Neuronal stem cell (in vitro differentiated cells): ENCODE measurements at regions not wholly inside any gene's neighbourhood (a gene's known extent, or its start where the extent isn't known, plus 50 kb on each side); places are given as distances from the start of the nearest gene placed in this dataset.

Experiments
- DNase-seq: peaks from one replicate; pipeline ENCODE4 v3.0.0-alpha.2; 2013; ENCODE audit warnings: low spot score
- H2AFZ ChIP-seq: one replicate; pipeline ENCODE4 v1.6.1; 2013; ENCODE audit warnings: mild to moderate bottlenecking, low read length, inconsistent platforms
- H2AK5ac ChIP-seq: 2 replicates; pipeline ENCODE4 v1.6.1; 2013; ENCODE audit warnings: low read depth, mild to moderate bottlenecking, inconsistent platforms, low read length, moderate library complexity, mixed read lengths
- H2BK120ac ChIP-seq: 2 replicates; pipeline ENCODE4 v1.6.1; 2013; ENCODE audit warnings: low read depth, mild to moderate bottlenecking, inconsistent platforms, low read length, moderate library complexity, mixed read lengths
- H2BK12ac ChIP-seq: one replicate; pipeline ENCODE4 v1.6.1; 2013; ENCODE audit warnings: low read length, inconsistent platforms
- H2BK15ac ChIP-seq: 2 replicates; pipeline ENCODE4 v1.6.1; 2013; ENCODE audit warnings: mild to moderate bottlenecking, low read length, inconsistent platforms, mixed read lengths
- H2BK5ac ChIP-seq: one replicate; pipeline ENCODE4 v1.6.1; 2013; ENCODE audit warnings: inconsistent platforms, mild to moderate bottlenecking, low read length, moderate library complexity
- H3K14ac ChIP-seq: one replicate; pipeline ENCODE4 v1.6.1; 2013; ENCODE audit warnings: low read length, inconsistent platforms
- H3K18ac ChIP-seq: 2 replicates; pipeline ENCODE4 v1.6.1; 2013; ENCODE audit warnings: low read length, inconsistent platforms
- H3K23ac ChIP-seq: 2 replicates; pipeline ENCODE4 v1.6.1; 2013; ENCODE audit warnings: low read depth, mild to moderate bottlenecking, mixed read lengths, low read length, inconsistent platforms; ENCODE audit not compliant: poor library complexity
- H3K27ac ChIP-seq: replicated peaks from 3 replicates; pipeline ENCODE4 v1.5.1; 2013; ENCODE audit warnings: low read length, inconsistent platforms
- H3K27me3 ChIP-seq, 3 experiments: 2 replicates each; pipeline ENCODE4 v1.6.1; 2013; ENCODE audit warnings: low read length in 3 of 3, mild to moderate bottlenecking in 2 of 3, inconsistent platforms in 1 of 3, low read depth in 1 of 3, mixed read lengths in 1 of 3, moderate library complexity in 1 of 3; ENCODE audit not compliant: control insufficient read depth in 3 of 3, insufficient read depth in 3 of 3
- H3K36me3 ChIP-seq, 2 donors: replicated peaks in 1 of 2; 2 replicates each; pipeline ENCODE4 v1.6.1; 2013; ENCODE audit warnings: low read length in 2 of 2; ENCODE audit not compliant: control insufficient read depth in 2 of 2, insufficient read depth in 2 of 2
- H3K4ac ChIP-seq: 2 replicates; pipeline ENCODE4 v1.6.1; 2013; ENCODE audit warnings: inconsistent platforms, mild to moderate bottlenecking, low read length, moderate library complexity
- H3K4me1 ChIP-seq, 2 donors: 1 replicate in 1 of 2; 2 replicates in 1 of 2; pipeline ENCODE4 v1.6.1; 2013; ENCODE audit warnings: low read length in 2 of 2, low read depth in 1 of 2; ENCODE audit not compliant: control insufficient read depth in 2 of 2, insufficient read depth in 1 of 2
- H3K4me2 ChIP-seq: one replicate; pipeline ENCODE4 v1.6.1; 2013; ENCODE audit warnings: mild to moderate bottlenecking, low read length, inconsistent platforms; ENCODE audit not compliant: insufficient read depth, poor library complexity, severe bottlenecking
- H3K4me3 ChIP-seq, 2 donors: 2 replicates each; pipeline ENCODE4 v1.5.1; 2013; ENCODE audit warnings: low read length in 2 of 2, mild to moderate bottlenecking in 2 of 2, inconsistent platforms in 1 of 2, moderate library complexity in 1 of 2
- H3K79me1 ChIP-seq: one replicate; pipeline ENCODE4 v1.6.1; 2013; ENCODE audit warnings: low read depth, mild to moderate bottlenecking, inconsistent platforms, low read length, moderate library complexity
- H3K9ac ChIP-seq: one replicate; pipeline ENCODE4 v1.6.1; 2013; ENCODE audit warnings: mild to moderate bottlenecking, low read depth, low read length, inconsistent platforms; ENCODE audit not compliant: poor library complexity
- H3K9me3 ChIP-seq, 2 donors: replicated peaks in 1 of 2; 2 replicates each; pipeline versions ENCODE3 to v1.6.1; 2013; ENCODE audit warnings: low read length in 2 of 2, mild to moderate bottlenecking in 2 of 2, inconsistent platforms in 1 of 2, low read depth in 1 of 2, mixed read lengths in 1 of 2, moderate library complexity in 1 of 2; ENCODE audit not compliant: control insufficient read depth in 2 of 2, insufficient read depth in 1 of 2
- H4K8ac ChIP-seq: one replicate; pipeline ENCODE4 v1.6.1; 2013; ENCODE audit warnings: low read depth, mild to moderate bottlenecking, inconsistent platforms, low read length, moderate library complexity
- H4K91ac ChIP-seq: one replicate; pipeline ENCODE4 v1.6.1; 2013; ENCODE audit warnings: low read length, low read depth, mild to moderate bottlenecking, inconsistent platforms; ENCODE audit not compliant: poor library complexity
- WGBS, 2 donors: extraction: QIAGEN DNeasy Blood & Tissue Kit; methylation state at CpG; one replicate each; pipeline ENCODE4 v1.1.7; 2013; ENCODE audit warnings: missing lambda C conversion rate in 2 of 2, mixed read lengths in 1 of 2; ENCODE audit not compliant: insufficient read length in 2 of 2, insufficient replicate concordance in 1 of 2; ENCODE audit errors: extremely low coverage in 2 of 2; 5-methylcytosine and 5-hydroxymethylcytosine counted together

- no CpG with 5 or more reads among the region's 1 CpG for WGBS, 2 donors
Measured at GRCh38 chr4:173943547-173943946, 339.9 kb downstream of the FBXO8 start.

DNA sequence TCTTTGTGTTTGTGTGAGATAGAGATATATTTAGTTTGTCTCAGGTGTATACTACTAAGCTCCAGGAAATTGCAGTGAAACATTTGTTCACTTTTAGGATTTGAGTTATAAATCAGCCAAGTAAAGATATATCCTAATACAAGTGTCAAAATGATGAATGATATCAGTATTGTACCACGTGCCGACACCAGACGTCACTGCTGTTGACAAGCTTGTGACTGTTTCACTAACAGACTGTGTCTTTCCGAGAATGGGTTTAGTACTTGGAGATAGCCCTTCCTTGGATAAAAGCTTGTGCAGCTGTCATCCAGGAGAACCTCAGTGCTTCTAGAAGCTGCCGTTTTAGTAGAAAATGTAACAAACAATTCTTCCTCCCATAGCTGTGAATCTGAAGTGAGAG is 343.3 kb downstream of the FBXO8 start:
- Histone ChIP-seq H3K23ac (no peak overlapping the region), H3K14ac (no peak overlapping the region), H3K4me3 (no peak overlapping the region), H3K4me2 (no peak overlapping the region), H2BK12ac (no peak overlapping the region), H2BK5ac (no peak overlapping the region), H3K4ac (no peak overlapping the region), H3K79me1 (no peaks in the 10 kb centered on the region), H4K91ac (no peak overlapping the region), H3K9ac (no peak overlapping the region), H2AK5ac (no peak overlapping the region), H2BK120ac (no peak overlapping the region), H3K27ac (no peak overlapping the region), H3K9me3 (no peaks in the 10 kb centered on the region), H3K4me1 (peaks cover 0 to 7% of the 10 kb centered on the region in 2 donors), H3K18ac (no peak overlapping the region), H3K36me3 (no peaks in the 10 kb centered on the region), H3K27me3 (no peaks in the 10 kb centered on the region), H2AFZ (no peak overlapping the region), H2BK15ac (no peak overlapping the region), H4K8ac (no peak overlapping the region)
- no peak for DNase-seq
- WGBS, 2 donors = no CpG with 5 or more reads among the region's 5 CpGs

More at GRCh38 chr4:173943547-173943946, 339.9 kb downstream of the FBXO8 start:
- Histone ChIP-seq H2BK15ac (no peak overlapping the region), H3K23ac (no peak overlapping the region), H4K8ac (no peak overlapping the region), H3K79me1 (no peaks in the 10 kb centered on the region), H2AFZ (no peak overlapping the region), H2BK12ac (no peak overlapping the region), H2BK5ac (no peak overlapping the region), H3K27ac (no peak overlapping the region), H2BK120ac (no peak overlapping the region), H2AK5ac (no peak overlapping the region), H3K4me1 (no peaks in the 10 kb centered on the region), H4K91ac (no peak overlapping the region), H3K4me3 (no peak overlapping the region), H3K9ac (no peak overlapping the region), H3K4ac (no peak overlapping the region), H3K27me3 (no peaks in the 10 kb centered on the region), H3K9me3 (no peaks in the 10 kb centered on the region), H3K14ac (no peak overlapping the region), H3K36me3 (no peaks in the 10 kb centered on the region), H3K18ac (no peak overlapping the region), H3K4me2 (no peak overlapping the region)
- DNase-seq = no peak

DNA sequence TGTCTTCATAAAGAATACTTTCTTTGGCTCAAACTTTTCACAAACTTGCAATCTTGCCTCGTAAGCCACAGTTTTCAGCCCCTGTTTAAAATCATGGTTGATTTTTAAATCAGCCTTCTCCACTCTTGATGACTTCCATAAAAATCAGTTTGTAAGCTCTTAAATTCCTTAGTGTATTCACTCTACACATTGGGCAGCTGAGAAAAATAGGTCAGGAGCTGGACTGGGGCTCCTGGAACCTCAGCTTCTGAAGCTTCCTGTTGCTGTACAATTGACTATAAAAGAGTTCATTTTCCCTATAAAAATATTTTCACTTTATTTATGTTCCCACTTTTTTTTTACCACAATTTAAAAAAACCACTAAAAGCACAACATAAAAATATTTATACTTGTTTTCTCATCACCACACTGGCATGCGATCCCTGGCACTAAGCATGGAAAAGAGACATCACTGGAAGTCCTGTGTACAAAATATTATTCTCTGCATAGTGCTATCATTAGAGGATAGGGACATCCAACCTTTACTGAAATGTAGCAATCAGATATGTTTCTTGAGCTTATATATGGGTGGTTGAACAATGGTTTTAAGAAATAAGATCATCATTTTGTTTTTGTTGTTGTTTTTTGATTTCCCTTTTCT is 345.7 kb downstream of the FBXO8 start:
- Histone ChIP-seq H3K27me3 (no peaks in the 10 kb centered on the region), H3K4ac (no peak overlapping the region), H3K27ac (no peak overlapping the region), H2BK12ac (no peak overlapping the region), H3K4me2 (no peak overlapping the region), H3K23ac (no peak overlapping the region), H2AK5ac (no peak overlapping the region), H3K14ac (no peak overlapping the region), H3K36me3 (no peaks in the 10 kb centered on the region), H3K18ac (no peak overlapping the region), H2AFZ (no peak overlapping the region), H2BK5ac (no peak overlapping the region), H3K4me1 (peaks cover 0 to 11% of the 10 kb centered on the region in 2 donors), H4K8ac (no peak overlapping the region), H3K79me1 (no peaks in the 10 kb centered on the region), H3K9me3 (no peaks in the 10 kb centered on the region), H3K9ac (no peak overlapping the region), H2BK15ac (no peak overlapping the region), H4K91ac (no peak overlapping the region), H3K4me3 (no peak overlapping the region), H2BK120ac (no peak overlapping the region)
- no CpG with 5 or more reads among the region's 2 CpGs for WGBS, 2 donors
- DNase-seq = no peak

DNA sequence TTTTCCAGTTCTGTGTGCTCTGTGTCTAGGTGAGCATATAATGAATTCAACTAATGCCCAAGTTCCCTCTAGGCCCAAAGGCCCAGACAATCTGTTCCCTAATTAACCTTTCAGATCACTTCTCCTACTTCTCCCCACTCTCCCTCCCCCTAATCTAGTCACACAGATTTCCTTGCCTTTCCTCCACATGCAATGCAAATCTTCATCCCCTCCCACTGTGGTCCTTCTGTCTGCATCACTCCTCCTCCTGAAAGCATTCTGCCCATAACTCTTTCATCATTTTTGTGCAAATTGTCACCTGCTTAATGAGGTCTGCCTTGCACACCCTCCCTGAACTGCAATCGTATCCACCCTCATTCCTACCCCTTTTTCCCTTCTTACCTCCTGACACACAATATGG is 346.6 kb downstream of the FBXO8 start:
- no CpG with 5 or more reads among the region's 1 CpG for WGBS, 2 donors

More for the DNA sequence above, 346.6 kb downstream of the FBXO8 start:
- Histone ChIP-seq H4K8ac (no peak overlapping the region), H2AFZ (no peak overlapping the region), H2AK5ac (no peak overlapping the region), H3K9ac (no peak overlapping the region), H2BK120ac (no peak overlapping the region), H3K23ac (no peak overlapping the region), H3K27ac (peak overlapping the region; percentile 10), H3K36me3 (no peaks in the 10 kb centered on the region), H3K4ac (no peak overlapping the region), H3K4me3 (no peak overlapping the region), H3K9me3 (no peaks in the 10 kb centered on the region), H2BK5ac (no peak overlapping the region), H3K14ac (no peak overlapping the region), H3K4me1 (peaks cover 0 to 11% of the 10 kb centered on the region in 2 donors), H3K18ac (no peak overlapping the region), H3K79me1 (no peaks in the 10 kb centered on the region), H2BK15ac (no peak overlapping the region), H3K4me2 (no peak overlapping the region), H2BK12ac (no peak overlapping the region), H4K91ac (no peak overlapping the region), H3K27me3 (no peaks in the 10 kb centered on the region)
- DNase-seq = no peak
